CD14-positive monocyte (primary cell): ENCODE measurements at regions not wholly inside any gene's neighbourhood (a gene's known extent, or its start where the extent isn't known, plus 50 kb on each side); places are given as distances from the start of the nearest gene placed in this dataset.
"Not testable (repeated sequence)": the region's sequence is repeated elsewhere in the genome, so short reads cannot be mapped to it uniquely, and the experiment has no call there.

Source experiments
- DNase-seq, 3 donors: peaks; one replicate each; pipeline ENCODE4 v3.0.0-alpha.2; 2011 to 2022
- H2AFZ ChIP-seq: 2 replicates; pipeline ENCODE4 v1.6.0; 2012; ENCODE audit warnings: mild to moderate bottlenecking, low read depth, low read length, inconsistent platforms; ENCODE audit not compliant: insufficient read depth, poor library complexity, severe bottlenecking
- H3K27ac ChIP-seq, 2 donors: 1 replicate in 1 of 2; 2 replicates in 1 of 2; pipeline ENCODE4 v1.5.1; 2012 to 2013; ENCODE audit warnings: low read length in 2 of 2, control low read depth in 1 of 2, inconsistent platforms in 1 of 2, low read depth in 1 of 2, mild to moderate bottlenecking in 1 of 2
- H3K27me3 ChIP-seq, 2 donors: one replicate each; pipeline versions ENCODE4 v1.6.0 to v1.6.1; 2011 to 2013; ENCODE audit warnings: low read length in 2 of 2; ENCODE audit not compliant: control insufficient read depth in 2 of 2, insufficient read depth in 2 of 2
- H3K36me3 ChIP-seq, 2 donors: replicated peaks in 1 of 2; 1 replicate in 1 of 2; 2 replicates in 1 of 2; pipeline versions ENCODE4 v1.5.1 to v1.6.1; 2012 to 2013; ENCODE audit warnings: low read length in 2 of 2, control low read depth in 1 of 2, inconsistent platforms in 1 of 2, mild to moderate bottlenecking in 1 of 2; ENCODE audit not compliant: insufficient read depth in 2 of 2, control insufficient read depth in 1 of 2
- H3K4me1 ChIP-seq, 2 donors: 1 replicate in 1 of 2; 2 replicates in 1 of 2; pipeline versions ENCODE4 v1.5.1 to v1.6.1; 2012 to 2013; ENCODE audit warnings: low read length in 2 of 2, control low read depth in 1 of 2, inconsistent platforms in 1 of 2, mild to moderate bottlenecking in 1 of 2, moderate library complexity in 1 of 2; ENCODE audit not compliant: insufficient read depth in 2 of 2, control insufficient read depth in 1 of 2
- H3K4me2 ChIP-seq: replicated peaks from 2 replicates; pipeline ENCODE3; 2012; ENCODE audit warnings: low read length, moderate library complexity, mild to moderate bottlenecking; ENCODE audit not compliant: poor library complexity, severe bottlenecking; ENCODE audit errors: extremely low read depth
- H3K4me3 ChIP-seq, 3 experiments: fragments of 200-600 bp in 1 of 3; sonication (generic) in 1 of 3; replicated peaks in 1 of 3; 1 replicate in 2 of 3; 2 replicates in 1 of 3; pipeline ENCODE4 v1.5.1; 2011 to 2013; ENCODE audit warnings: low read length in 3 of 3, mild to moderate bottlenecking in 3 of 3, control low read depth in 2 of 3, low read depth in 2 of 3, inconsistent platforms in 1 of 3, moderate library complexity in 1 of 3
- H3K79me2 ChIP-seq: 2 replicates; pipeline ENCODE4 v1.6.0; 2012; ENCODE audit warnings: mild to moderate bottlenecking, control low read depth, inconsistent platforms, low read length, moderate library complexity; ENCODE audit not compliant: insufficient read depth
- H3K9ac ChIP-seq: 2 replicates; pipeline ENCODE4 v1.6.0; 2017; ENCODE audit warnings: low read length, mild to moderate bottlenecking; ENCODE audit not compliant: insufficient read depth, poor library complexity, severe bottlenecking
- H3K9me3 ChIP-seq, 2 donors: replicated peaks in 1 of 2; 1 replicate in 1 of 2; 2 replicates in 1 of 2; pipeline versions ENCODE4 v1.5.1 to v1.6.1; 2012 to 2013; ENCODE audit warnings: low read length in 2 of 2, control low read depth in 1 of 2; ENCODE audit not compliant: control insufficient read depth in 1 of 2, insufficient read depth in 1 of 2
- H4K20me1 ChIP-seq: 2 replicates; pipeline ENCODE4 v1.6.0; 2012; ENCODE audit warnings: mild to moderate bottlenecking, low read length, control low read depth, moderate library complexity; ENCODE audit not compliant: insufficient read depth
- H3K27ac Mint-ChIP-seq, 7 donors: one replicate each; pipeline ENCODE4 v1.8.0; 2020; ENCODE audit warnings: mild to moderate bottlenecking in 7 of 7, mixed read lengths in 7 of 7, moderate library complexity in 6 of 7, inconsistent platforms in 2 of 7
- H3K27me3 Mint-ChIP-seq, 3 donors: one replicate each; pipeline ENCODE4 v1.8.0; 2021 to 2022; ENCODE audit warnings: low read depth in 3 of 3, mild to moderate bottlenecking in 3 of 3, mixed read lengths in 3 of 3, moderate library complexity in 3 of 3, inconsistent platforms in 1 of 3
- H3K36me3 Mint-ChIP-seq, 2 donors: one replicate each; pipeline ENCODE4 v1.8.0; 2020; ENCODE audit warnings: mixed read lengths in 2 of 2, inconsistent platforms in 1 of 2, mild to moderate bottlenecking in 1 of 2
- H3K4me1 Mint-ChIP-seq: one replicate; pipeline ENCODE4 v1.8.0; 2020; ENCODE audit warnings: mild to moderate bottlenecking, mixed read lengths
- H3K4me3 Mint-ChIP-seq, 2 donors: one replicate each; pipeline ENCODE4 v1.8.0; 2020; ENCODE audit warnings: mild to moderate bottlenecking in 2 of 2, mixed read lengths in 2 of 2, moderate library complexity in 1 of 2
- H3K9me3 Mint-ChIP-seq, 7 donors: one replicate each; pipeline ENCODE4 v1.8.0; 2020 to 2022; ENCODE audit warnings: mixed read lengths in 7 of 7, mild to moderate bottlenecking in 6 of 7, moderate library complexity in 6 of 7, inconsistent platforms in 2 of 7
- CTCF ChIP-seq: fragments of 200-600 bp; IDR thresholded peaks from one replicate; pipeline ENCODE4 v1.8.0; 2022; ENCODE audit warnings: antibody characterized with exemption, mild to moderate bottlenecking
- WGBS: methylation state at CpG from one replicate; pipeline ENCODE4 v1.1.5; 2013; ENCODE audit warnings: missing lambda C conversion rate; ENCODE audit not compliant: insufficient coverage; 5-methylcytosine and 5-hydroxymethylcytosine counted together
- intact Hi-C, 2 donors: fragments of 100-400 bp; cut with micrococcal nuclease; formaldehyde crosslinking; loops; one replicate each; pipeline versions ENCODE4 v1.15.0 to v1.15.1; 2023

GRCh38 chr10:55742487-55742886, 618.6 kb downstream of the ZWINT start:
- DNase-seq, result no peak
- H3K27me3 Mint-ChIP-seq, result peaks cover 0 to 2% (median 0%) of the 10 kb centered on the region in 3 donors
- no peaks in the 10 kb centered on the region for H3K36me3 ChIP-seq
- H3K27ac Mint-ChIP-seq, result no peak overlapping the region
- H3K4me1 Mint-ChIP-seq, result no peaks in the 10 kb centered on the region
- no peak overlapping the region for H3K4me3 Mint-ChIP-seq
- no peak overlapping the region for H3K4me3 ChIP-seq
- H3K36me3 Mint-ChIP-seq, result no peaks in the 10 kb centered on the region
- H3K27ac ChIP-seq, result no peak overlapping the region
- H3K9me3 Mint-ChIP-seq, result no peaks in the 10 kb centered on the region
- no peaks in the 10 kb centered on the region for H4K20me1 ChIP-seq
- no peaks in the 10 kb centered on the region for H3K79me2 ChIP-seq
- TF ChIP-seq CTCF, result no peak
- intact Hi-C loops, result no loop called here
- no peaks in the 10 kb centered on the region for H3K9me3 ChIP-seq
- H3K4me2 ChIP-seq, result no peak overlapping the region
- H3K27me3 ChIP-seq, result no peaks in the 10 kb centered on the region
- no peak overlapping the region for H2AFZ ChIP-seq
- no peak overlapping the region for H3K9ac ChIP-seq
- WGBS, result no CpG with 5 or more reads among the region's 2 CpGs
- H3K4me1 ChIP-seq, result no peaks in the 10 kb centered on the region

DNA sequence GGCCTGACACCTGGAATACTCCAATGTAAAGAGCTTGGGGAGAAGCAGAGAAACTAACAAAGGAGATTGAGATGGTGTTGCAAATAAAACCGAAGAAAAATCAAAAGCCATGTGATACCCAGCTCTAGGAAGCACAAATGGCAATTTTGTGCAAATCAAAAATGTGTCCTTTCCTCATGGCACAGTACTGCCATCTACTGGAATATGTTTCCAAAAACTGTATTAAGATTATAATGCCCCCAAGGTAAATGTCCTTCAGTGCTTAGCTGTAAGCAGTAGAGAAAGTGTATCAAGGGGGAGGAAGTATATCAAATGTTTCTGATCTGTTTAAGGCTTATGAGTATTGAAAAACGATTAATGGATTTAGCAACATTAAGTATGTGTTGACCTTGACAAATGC, 620.3 kb downstream of the ZWINT start:
- WGBS, result no CpG with 5 or more reads among the region's 2 CpGs

More for the DNA sequence above, 620.3 kb downstream of the ZWINT start:
- H3K4me3 ChIP-seq, H3K4me3 Mint-ChIP-seq, H3K27me3 Mint-ChIP-seq, H4K20me1 ChIP-seq, intact Hi-C loops, H3K36me3 ChIP-seq, H3K27ac Mint-ChIP-seq, H3K9ac ChIP-seq, H3K4me2 ChIP-seq, H3K27ac ChIP-seq, H2AFZ ChIP-seq, H3K4me1 Mint-ChIP-seq, H3K4me1 ChIP-seq, H3K27me3 ChIP-seq, H3K36me3 Mint-ChIP-seq, H3K79me2 ChIP-seq, DNase-seq, H3K9me3 ChIP-seq, H3K9me3 Mint-ChIP-seq: not testable (repeated sequence)
